Spinal cord (tissue), 9 donors: ENCODE measurements at regions not wholly inside any gene's neighbourhood (a gene's known extent, or its start where the extent isn't known, plus 50 kb on each side); places are given as distances from the start of the nearest gene placed in this dataset.
"Not testable (repeated sequence)": the region's sequence is repeated elsewhere in the genome, so short reads cannot be mapped to it uniquely, and the experiment has no call there.

Experiments used
- DNase-seq, 6 donors: peaks; one replicate each; pipeline versions ENCODE4 v3.0.0 to v3.0.0-alpha.2; 2013 to 2015; ENCODE audit warnings: low spot score in 6 of 6, low read depth in 4 of 6
- H3K27ac ChIP-seq: one replicate; pipeline ENCODE4 v1.5.1; 2013; ENCODE audit warnings: low read depth, low read length, control low read depth
- H3K27me3 ChIP-seq: one replicate; pipeline ENCODE4 v1.6.1; 2013; ENCODE audit warnings: low read length; ENCODE audit not compliant: control insufficient read depth, insufficient read depth
- H3K36me3 ChIP-seq: one replicate; pipeline ENCODE4 v1.6.1; 2013; ENCODE audit warnings: low read length; ENCODE audit not compliant: control insufficient read depth, insufficient read depth
- H3K4me1 ChIP-seq: one replicate; pipeline ENCODE4 v1.6.1; 2013; ENCODE audit warnings: low read length; ENCODE audit not compliant: control insufficient read depth, insufficient read depth
- H3K4me3 ChIP-seq: one replicate; pipeline ENCODE4 v1.5.1; 2013; ENCODE audit warnings: low read depth, low read length, control low read depth
- H3K9me3 ChIP-seq: one replicate; pipeline ENCODE4 v1.6.1; 2013; ENCODE audit warnings: low read length; ENCODE audit not compliant: control insufficient read depth, insufficient read depth
- WGBS: methylation state at CpG from one replicate; pipeline ENCODE4 v1.1.5; 2013; ENCODE audit warnings: missing lambda C conversion rate; ENCODE audit not compliant: insufficient coverage; 5-methylcytosine and 5-hydroxymethylcytosine counted together
- donor health status: healthy.

DNA sequence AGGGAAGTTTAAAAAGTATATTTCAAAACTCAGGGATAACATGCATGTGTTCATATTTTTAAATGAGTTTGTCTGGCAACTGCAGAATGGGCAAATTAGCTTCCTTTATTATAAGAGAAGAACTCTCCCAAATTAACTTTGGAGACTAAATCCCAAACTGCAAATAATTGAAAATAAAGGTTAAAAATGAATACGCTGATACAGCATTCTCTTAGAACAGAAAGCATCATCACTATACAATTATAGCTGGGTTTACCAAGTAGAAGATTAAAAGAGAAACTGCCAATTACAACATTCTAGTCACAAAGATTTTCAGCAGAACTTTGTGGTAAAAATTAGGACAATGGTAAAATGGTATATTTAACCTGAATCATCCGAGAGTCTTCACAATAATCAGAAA lies 73.3 kb downstream of the OLFM4 start:
- Histone ChIP-seq H3K9me3 (no peaks in the 10 kb centered on the region), H3K4me1 (no peaks in the 10 kb centered on the region), H3K36me3 (no peaks in the 10 kb centered on the region), H3K27ac (no peak overlapping the region), H3K4me3 (no peak overlapping the region), H3K27me3 (no peaks in the 10 kb centered on the region)
- WGBS = no CpG with 5 or more reads among the region's 2 CpGs
- DNase-seq = no peak

DNA sequence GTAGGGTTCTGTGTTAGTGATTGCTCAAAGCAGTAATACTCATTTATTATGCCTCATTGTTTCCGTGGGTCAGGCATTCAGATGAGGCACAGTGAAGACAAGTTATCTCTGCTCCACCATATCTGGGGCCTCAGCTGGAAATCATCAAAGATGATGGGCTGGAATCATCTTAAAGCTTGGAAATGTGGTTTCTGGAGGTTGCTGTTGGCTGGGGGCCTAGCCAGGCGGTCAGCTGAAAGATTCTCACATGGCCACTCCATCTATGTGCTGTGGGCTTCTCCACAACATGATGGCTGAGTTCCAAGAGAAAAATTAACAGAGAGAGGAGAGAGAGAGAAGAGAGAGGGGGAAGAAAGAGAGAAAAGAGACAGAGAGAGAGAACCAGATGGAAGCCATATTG lies 75.5 kb downstream of the OLFM4 start:
- no peak for DNase-seq
- Histone ChIP-seq H3K4me3 (no peak overlapping the region), H3K27me3 (no peaks in the 10 kb centered on the region), H3K4me1 (no peaks in the 10 kb centered on the region), H3K27ac (no peak overlapping the region), H3K36me3 (no peaks in the 10 kb centered on the region), H3K9me3 (no peaks in the 10 kb centered on the region)
- no CpG with 5 or more reads among the region's 2 CpGs for WGBS

DNA sequence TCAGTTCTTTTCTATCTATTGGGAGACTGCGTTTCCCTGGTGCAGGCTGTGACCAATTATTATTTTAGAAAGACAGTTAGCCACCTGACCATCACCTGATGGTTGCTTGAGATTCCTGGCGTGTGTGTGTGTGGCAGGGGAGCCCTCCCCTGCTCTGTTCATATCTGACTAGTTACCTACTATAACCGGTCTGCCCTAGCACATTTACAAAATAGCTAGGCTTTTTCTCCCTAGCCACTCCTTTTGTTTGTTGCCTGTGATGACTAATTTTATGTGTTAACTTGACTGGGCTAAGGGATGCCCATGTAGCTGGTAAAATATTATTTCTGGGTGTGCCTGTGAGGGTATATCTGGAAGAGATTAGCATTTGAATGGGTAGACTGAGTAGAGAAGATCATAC lies 76.9 kb downstream of the OLFM4 start:
- H3K4me3 ChIP-seq = no peak overlapping the region
- no peaks in the 10 kb centered on the region for H3K27me3 ChIP-seq
- H3K4me1 ChIP-seq = no peaks in the 10 kb centered on the region
- no peaks in the 10 kb centered on the region for H3K9me3 ChIP-seq
- no peaks in the 10 kb centered on the region for H3K36me3 ChIP-seq
- DNase-seq = no peak
- no peak overlapping the region for H3K27ac ChIP-seq
- no CpG with 5 or more reads among the region's 3 CpGs for WGBS

DNA sequence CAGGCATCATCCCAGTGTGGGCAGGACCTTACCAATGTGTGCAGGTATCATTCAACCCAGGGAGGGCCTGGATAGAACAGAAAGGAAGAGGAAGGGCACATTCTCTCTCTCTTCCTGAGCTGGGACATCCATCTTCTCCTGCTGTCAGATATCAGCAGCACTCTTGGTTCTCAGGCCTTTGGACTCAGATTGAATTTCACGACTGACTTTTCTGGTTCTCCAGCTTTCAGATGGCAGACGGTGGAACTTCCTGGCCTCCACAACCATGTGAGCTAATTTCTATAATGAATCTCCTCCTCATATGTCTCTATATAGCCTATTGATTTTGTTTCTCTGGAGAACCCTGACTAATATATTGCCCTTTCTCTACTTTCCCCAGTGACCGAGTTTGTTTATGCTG lies 77.3 kb downstream of the OLFM4 start:
- no peak for DNase-seq
- Histone ChIP-seq H3K4me1 (no peaks in the 10 kb centered on the region), H3K4me3 (no peak overlapping the region), H3K27ac (no peak overlapping the region), H3K36me3 (no peaks in the 10 kb centered on the region), H3K27me3 (no peaks in the 10 kb centered on the region), H3K9me3 (no peaks in the 10 kb centered on the region)
- 100% methylated on average over 2 of the region's 3 CpGs for WGBS

DNA sequence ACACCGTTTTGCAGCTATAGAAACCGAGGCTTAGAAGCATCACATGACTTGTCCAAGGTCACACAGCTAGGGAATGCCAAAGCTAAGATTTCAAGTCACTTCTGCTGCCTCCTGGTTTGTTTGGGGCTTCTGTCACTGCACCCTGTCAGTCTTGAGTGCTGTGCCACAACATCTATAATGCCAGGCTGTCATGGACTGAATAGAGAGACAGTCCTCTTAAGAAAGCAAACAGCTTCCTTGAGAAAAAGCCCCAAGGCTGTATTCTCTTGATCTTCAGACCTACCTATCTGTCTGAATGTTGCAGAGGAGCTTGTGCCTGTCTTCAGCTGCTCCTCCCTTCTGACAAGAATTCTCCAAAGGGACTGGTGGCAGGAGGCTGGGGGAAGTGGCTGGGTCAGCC lies 81.6 kb downstream of the OLFM4 start:
- Histone ChIP-seq H3K9me3 (no peaks in the 10 kb centered on the region), H3K27ac (no peak overlapping the region), H3K4me3 (no peak overlapping the region), H3K27me3 (no peaks in the 10 kb centered on the region), H3K4me1 (no peaks in the 10 kb centered on the region), H3K36me3 (no peaks in the 10 kb centered on the region)
- DNase-seq = no peak
- WGBS = 100% methylated on average over 2 of the region's 2 CpGs

DNA sequence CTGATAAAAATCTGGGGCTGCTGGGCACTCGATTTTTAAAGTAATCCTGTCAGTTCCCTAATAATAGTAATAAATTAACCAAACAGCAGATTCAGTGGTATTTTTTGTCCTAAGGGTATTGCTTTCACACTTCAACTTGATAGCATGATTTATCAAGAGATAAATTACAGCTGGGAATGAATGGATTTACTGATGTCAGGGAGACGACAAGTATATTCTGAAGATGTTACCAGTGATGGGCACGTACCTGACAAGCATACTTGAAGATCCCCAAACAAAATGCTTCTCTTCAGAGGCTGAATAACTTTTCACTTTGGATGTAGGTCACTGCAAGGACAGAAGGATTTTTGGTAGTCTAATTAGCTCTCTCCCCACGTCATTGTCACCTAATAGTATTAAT lies 82.0 kb downstream of the OLFM4 start:
- 100% methylated on average over 1 of the region's 4 CpGs for WGBS
- no peaks in the 10 kb centered on the region for H3K36me3 ChIP-seq
- no peak overlapping the region for H3K4me3 ChIP-seq

DNA sequence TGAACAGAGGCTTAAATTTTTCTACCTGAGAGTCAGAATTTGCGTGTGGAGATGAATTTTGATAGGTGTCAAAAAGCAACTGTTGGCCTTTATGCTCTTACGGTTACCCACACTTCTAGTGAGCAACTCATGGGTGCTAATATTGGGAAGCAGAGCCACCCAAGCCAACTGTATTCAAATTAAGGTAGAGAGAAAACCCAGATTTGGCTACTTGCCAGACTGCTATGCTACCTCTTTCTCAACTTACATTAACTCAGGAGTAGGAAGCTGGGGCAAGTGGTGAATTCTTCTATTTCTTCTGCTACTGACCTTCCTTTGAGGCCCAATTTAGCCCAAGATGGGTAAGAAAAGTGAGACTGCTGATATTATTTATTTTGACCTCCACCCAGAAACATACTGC lies 83.9 kb downstream of the OLFM4 start:
- DNase-seq = no peak
- no peaks in the 10 kb centered on the region for H3K27me3 ChIP-seq
- WGBS = no CpG with 5 or more reads among the region's 2 CpGs

More for the DNA sequence above, 82.0 kb downstream of the OLFM4 start:
- Histone ChIP-seq H3K27me3 (no peaks in the 10 kb centered on the region), H3K4me1 (no peaks in the 10 kb centered on the region), H3K9me3 (no peaks in the 10 kb centered on the region), H3K27ac (no peak overlapping the region)
- DNase-seq = no peak

DNA sequence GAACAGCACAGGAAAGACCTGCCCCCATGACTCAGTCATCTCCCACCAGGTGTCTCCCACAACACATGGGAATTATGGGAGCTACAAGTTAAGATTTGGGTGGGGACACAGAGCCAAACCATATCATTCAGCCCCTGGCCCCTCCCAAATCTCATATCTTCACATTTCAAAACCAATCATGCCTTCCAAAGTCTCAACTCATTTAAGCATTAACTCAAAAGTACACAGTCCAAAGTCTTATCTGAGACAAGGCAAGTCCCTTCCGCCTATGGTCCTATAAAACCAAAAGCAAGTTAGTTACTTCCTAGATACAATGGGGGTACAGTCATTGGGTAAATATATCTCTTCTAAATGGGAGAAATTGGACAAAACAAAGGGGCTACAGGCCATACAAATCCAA lies 88.4 kb downstream of the OLFM4 start:
- not testable (repeated sequence) for DNase-seq, H3K36me3 ChIP-seq, H3K4me1 ChIP-seq, H3K27ac ChIP-seq, H3K27me3 ChIP-seq, H3K9me3 ChIP-seq, H3K4me3 ChIP-seq
- no CpG with 5 or more reads among the region's 1 CpG for WGBS

More for the DNA sequence above, 83.9 kb downstream of the OLFM4 start:
- no peak overlapping the region for H3K4me3 ChIP-seq
- H3K36me3 ChIP-seq = no peaks in the 10 kb centered on the region
- no peaks in the 10 kb centered on the region for H3K4me1 ChIP-seq
- H3K27ac ChIP-seq = no peak overlapping the region
- H3K9me3 ChIP-seq = no peaks in the 10 kb centered on the region

DNA sequence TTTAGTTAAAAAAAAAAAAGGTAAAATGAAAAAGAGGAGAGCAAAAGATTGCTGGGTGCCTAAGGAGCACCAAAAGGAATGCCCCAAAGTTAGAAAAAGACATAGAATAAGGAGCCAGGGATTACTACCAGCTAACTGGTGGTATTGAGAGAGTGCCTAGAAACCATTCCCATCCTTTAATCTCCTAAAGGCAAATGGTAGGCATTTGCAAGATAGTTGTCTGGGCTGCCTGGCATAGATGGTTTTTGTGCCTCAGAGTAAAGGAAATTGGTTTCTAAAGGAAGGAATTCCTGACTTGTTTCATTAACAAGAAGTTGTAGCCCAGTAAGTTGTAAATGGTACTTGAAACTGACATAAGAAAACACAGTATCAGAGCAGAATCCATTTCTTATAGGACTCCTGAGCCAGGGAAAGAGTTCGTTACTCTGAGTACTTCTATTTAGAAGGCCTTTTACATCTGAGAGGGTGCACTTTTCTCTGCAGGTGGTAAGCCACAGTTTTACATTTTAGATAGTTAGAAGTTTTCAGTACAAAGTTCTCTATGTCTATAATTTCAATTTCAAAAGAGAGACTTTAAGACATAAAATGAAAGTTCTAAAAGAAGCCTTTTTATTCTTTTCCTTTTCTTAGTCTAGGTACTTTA lies 92.6 kb downstream of the OLFM4 start:
- Histone ChIP-seq H3K4me3 (no peak overlapping the region), H3K9me3 (no peaks in the 10 kb centered on the region), H3K27me3 (no peaks in the 10 kb centered on the region), H3K4me1 (no peaks in the 10 kb centered on the region), H3K36me3 (no peaks in the 10 kb centered on the region), H3K27ac (no peak overlapping the region)
- DNase-seq = peak in 1 of 6 donors; percentile 25
- no CpG with 5 or more reads among the region's 1 CpG for WGBS

DNA sequence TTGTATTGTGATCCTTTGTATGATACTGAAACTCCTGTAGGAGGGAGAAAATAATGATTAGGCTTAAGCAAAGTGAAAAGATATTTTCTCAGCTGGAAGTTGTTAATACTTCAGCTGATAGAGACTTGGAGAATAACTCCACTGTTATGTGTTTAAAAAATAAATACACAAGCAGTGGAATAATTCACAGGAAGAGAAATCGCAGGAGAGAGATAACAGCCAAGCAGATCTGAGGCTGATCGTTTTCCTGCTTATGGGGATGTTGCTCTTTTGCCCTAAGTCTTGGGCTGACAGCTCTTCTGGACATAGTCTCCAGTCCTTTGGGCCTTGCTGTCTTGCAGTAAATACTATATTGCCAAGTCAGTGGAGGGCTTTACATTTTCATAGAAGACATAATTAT lies 93.3 kb downstream of the OLFM4 start:
- H3K9me3 ChIP-seq = no peaks in the 10 kb centered on the region
- H3K36me3 ChIP-seq = no peaks in the 10 kb centered on the region
- H3K4me3 ChIP-seq = no peak overlapping the region
- DNase-seq = peak in 1 of 6 donors; percentile 28
- no peak overlapping the region for H3K27ac ChIP-seq
- no peaks in the 10 kb centered on the region for H3K4me1 ChIP-seq
- WGBS = 51% methylated on average over 2 of the region's 2 CpGs
- no peaks in the 10 kb centered on the region for H3K27me3 ChIP-seq
